Mesenchymal stem cell (in vitro differentiated cells and primary cell): ENCODE measurements at regions not wholly inside any gene's neighbourhood (a gene's known extent, or its start where the extent isn't known, plus 50 kb on each side); places are given as distances from the start of the nearest gene placed in this dataset.
A peak's percentile ranks its signal among the peaks of the same experiment; 100 is the strongest.

ENCODE experiments used
- DNase-seq: peaks from one replicate; pipeline ENCODE4 v3.0.0-alpha.2; 2013
- H2AFZ ChIP-seq: one replicate; pipeline ENCODE4 v1.6.1; 2013; ENCODE audit warnings: low read depth, mild to moderate bottlenecking, control low read depth, inconsistent platforms, low read length, moderate library complexity
- H2AK5ac ChIP-seq: 2 replicates; pipeline ENCODE4 v1.6.1; 2013; ENCODE audit warnings: low read length, moderate library complexity, mild to moderate bottlenecking, inconsistent platforms; ENCODE audit not compliant: severe bottlenecking
- H2BK120ac ChIP-seq: one replicate; pipeline ENCODE4 v1.6.1; 2013; ENCODE audit warnings: low read depth, mild to moderate bottlenecking, inconsistent platforms, low read length, moderate library complexity
- H2BK12ac ChIP-seq, 2 experiments: one replicate each; pipeline ENCODE4 v1.6.1; 2013; ENCODE audit warnings: inconsistent platforms in 2 of 2, low read length in 2 of 2, mild to moderate bottlenecking in 2 of 2, moderate library complexity in 2 of 2, control low read depth in 1 of 2
- H2BK15ac ChIP-seq: one replicate; pipeline ENCODE4 v1.6.1; 2013; ENCODE audit warnings: mild to moderate bottlenecking, low read depth, inconsistent platforms; ENCODE audit not compliant: poor library complexity, severe bottlenecking
- H2BK5ac ChIP-seq: 2 replicates; pipeline ENCODE4 v1.6.1; 2013; ENCODE audit warnings: low read depth, mild to moderate bottlenecking, low read length, control low read depth, inconsistent platforms; ENCODE audit not compliant: poor library complexity, severe bottlenecking
- H3K14ac ChIP-seq, 2 experiments: one replicate each; pipeline ENCODE4 v1.6.1; 2013; ENCODE audit warnings: inconsistent platforms in 2 of 2, low read length in 2 of 2, control low read depth in 1 of 2, mild to moderate bottlenecking in 1 of 2, moderate library complexity in 1 of 2
- H3K18ac ChIP-seq, 2 experiments: one replicate each; pipeline ENCODE4 v1.6.1; 2013; ENCODE audit warnings: inconsistent platforms in 2 of 2, low read length in 2 of 2, control low read depth in 1 of 2, low read depth in 1 of 2, mild to moderate bottlenecking in 1 of 2
- H3K23ac ChIP-seq, 2 experiments: one replicate each; pipeline ENCODE4 v1.6.1; 2013; ENCODE audit warnings: inconsistent platforms in 2 of 2, low read length in 2 of 2, mild to moderate bottlenecking in 2 of 2, moderate library complexity in 2 of 2, control low read depth in 1 of 2
- H3K27ac ChIP-seq: 2 replicates; pipeline ENCODE4 v1.5.1; 2013; ENCODE audit warnings: mild to moderate bottlenecking, moderate library complexity, low read length, control low read depth, inconsistent platforms; ENCODE audit not compliant: poor library complexity, severe bottlenecking
- H3K27me3 ChIP-seq, 2 experiments: 2 replicates each; pipeline versions ENCODE4 v1.6.1 to v1.7.0; 2013; ENCODE audit warnings: low read length in 2 of 2, mild to moderate bottlenecking in 2 of 2, moderate library complexity in 2 of 2, control low read depth in 1 of 2, inconsistent platforms in 1 of 2; ENCODE audit not compliant: control insufficient read depth in 1 of 2, insufficient read depth in 1 of 2
- H3K36me3 ChIP-seq, 2 experiments: 2 replicates each; pipeline versions ENCODE4 v1.6.1 to v1.7.0; 2013; ENCODE audit warnings: low read length in 2 of 2, control low read depth in 1 of 2, inconsistent platforms in 1 of 2, low read depth in 1 of 2, mild to moderate bottlenecking in 1 of 2; ENCODE audit not compliant: insufficient read depth in 2 of 2, control insufficient read depth in 1 of 2
- H3K4ac ChIP-seq, 2 experiments: one replicate each; pipeline ENCODE4 v1.6.1; 2013; ENCODE audit warnings: inconsistent platforms in 2 of 2, low read length in 2 of 2, mild to moderate bottlenecking in 2 of 2, moderate library complexity in 2 of 2, control low read depth in 1 of 2, low read depth in 1 of 2
- H3K4me1 ChIP-seq: 2 replicates; pipeline ENCODE4 v1.6.1; 2013; ENCODE audit warnings: low read depth, low read length, control low read depth; ENCODE audit not compliant: control insufficient read depth, insufficient read depth
- H3K4me2 ChIP-seq: 2 replicates; pipeline ENCODE4 v1.6.1; 2013; ENCODE audit warnings: low read length, mild to moderate bottlenecking, inconsistent platforms; ENCODE audit not compliant: poor library complexity, severe bottlenecking
- H3K4me3 ChIP-seq, 2 experiments: 2 replicates each; pipeline versions ENCODE4 v1.5.1 to v1.7.0; 2013; ENCODE audit warnings: low read length in 2 of 2, mild to moderate bottlenecking in 2 of 2, control low read depth in 1 of 2, low read depth in 1 of 2; ENCODE audit not compliant: insufficient read depth in 1 of 2
- H3K79me1 ChIP-seq: replicated peaks from 2 replicates; pipeline ENCODE4 v1.6.1; 2013; ENCODE audit warnings: mild to moderate bottlenecking, control low read depth, low read length, inconsistent platforms; ENCODE audit not compliant: poor library complexity, severe bottlenecking
- H3K9ac ChIP-seq: 2 replicates; pipeline ENCODE4 v1.7.0; 2013; ENCODE audit warnings: mild to moderate bottlenecking, low read length, moderate library complexity
- H3K9me3 ChIP-seq: 2 replicates; pipeline ENCODE4 v1.7.0; 2013; ENCODE audit warnings: mild to moderate bottlenecking, low read length; ENCODE audit not compliant: control insufficient read depth
- H4K8ac ChIP-seq: one replicate; pipeline ENCODE4 v1.6.1; 2013; ENCODE audit warnings: inconsistent platforms, mild to moderate bottlenecking, low read length, moderate library complexity
- H4K91ac ChIP-seq: one replicate; pipeline ENCODE4 v1.6.1; 2013; ENCODE audit warnings: mild to moderate bottlenecking, low read length, inconsistent platforms
- WGBS: methylation state at CpG from one replicate; pipeline ENCODE4 v1.1.7; 2013; ENCODE audit warnings: mixed read lengths; 5-methylcytosine and 5-hydroxymethylcytosine counted together

DNA sequence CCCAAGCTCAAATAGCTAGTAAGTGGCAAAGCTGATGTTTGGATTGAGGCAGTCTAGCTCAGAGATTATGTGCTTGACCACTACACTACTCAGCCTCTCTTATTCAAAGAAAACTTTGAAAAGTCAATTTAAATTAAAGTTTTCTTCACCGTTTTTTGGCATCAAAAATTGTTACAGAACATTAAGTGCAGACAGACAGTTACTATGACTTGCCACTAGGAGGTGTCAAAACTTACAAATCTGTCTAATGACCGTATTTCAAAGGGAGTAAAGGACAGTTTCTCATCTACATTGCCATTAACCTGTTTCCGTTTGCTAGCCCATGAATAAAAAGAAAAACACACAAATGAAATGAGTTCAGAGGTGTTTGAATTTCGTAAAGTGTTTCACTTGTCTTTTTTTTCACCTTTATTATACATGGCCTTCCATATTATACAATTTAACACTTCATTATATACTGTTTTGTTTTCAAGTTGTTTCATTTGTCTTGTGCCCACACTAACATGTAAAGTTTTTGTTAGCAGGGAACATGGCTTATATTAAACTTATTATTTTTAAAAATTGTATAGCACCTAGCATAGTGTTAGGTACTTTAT is 57.4 kb upstream of the MTF2 start:
- Histone ChIP-seq H2BK15ac (no peak overlapping the region), H4K8ac (no peak overlapping the region), H2AFZ (no peak overlapping the region), H2BK12ac (no peak overlapping the region), H3K4me2 (no peak overlapping the region), H3K14ac (no peak overlapping the region), H3K36me3 (no peaks in the 10 kb centered on the region), H3K79me1 (no peaks in the 10 kb centered on the region), H3K4me1 (no peaks in the 10 kb centered on the region), H3K23ac (no peak overlapping the region), H2BK120ac (no peak overlapping the region), H3K27ac (no peak overlapping the region), H2BK5ac (no peak overlapping the region), H3K18ac (no peak overlapping the region), H3K4ac (no peak overlapping the region), H4K91ac (no peak overlapping the region), H3K9ac (no peak overlapping the region), H3K27me3 (peaks cover 20 to 50% of the 10 kb centered on the region in 2 experiments), H3K4me3 (no peak overlapping the region), H2AK5ac (no peak overlapping the region), H3K9me3 (no peaks in the 10 kb centered on the region)
- WGBS = 38% methylated on average over 1 of the region's 4 CpGs
- peak; percentile 56 for DNase-seq

DNA sequence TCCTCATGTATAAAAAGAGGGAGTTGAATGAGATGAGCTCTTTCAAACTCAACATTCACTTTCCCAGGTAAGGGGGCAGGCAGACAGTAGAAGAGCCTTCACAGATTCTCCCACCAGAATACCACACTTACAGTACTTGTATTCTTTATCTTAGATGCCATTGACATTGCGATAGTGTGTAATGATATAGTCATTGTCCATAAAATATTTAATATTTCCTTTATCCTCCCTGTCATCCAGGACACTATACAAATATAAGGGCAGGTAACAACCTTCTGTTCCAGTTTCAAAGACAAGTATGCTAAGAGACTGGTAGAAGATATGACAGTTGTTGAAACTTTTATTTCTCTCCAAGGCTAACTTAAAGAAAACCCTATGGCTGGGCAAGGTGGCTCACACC is 56.5 kb upstream of the MTF2 start:
- no peaks in the 10 kb centered on the region for H3K79me1 ChIP-seq
- H2BK15ac ChIP-seq = no peak overlapping the region
- H2BK120ac ChIP-seq = no peak overlapping the region
- no peak overlapping the region for H3K9ac ChIP-seq
- no peak for DNase-seq
- H4K8ac ChIP-seq = no peak overlapping the region
- H2BK12ac ChIP-seq = no peak overlapping the region
- no peak overlapping the region for H2AK5ac ChIP-seq
- H3K27ac ChIP-seq = no peak overlapping the region
- no peaks in the 10 kb centered on the region for H3K4me1 ChIP-seq
- H2BK5ac ChIP-seq = no peak overlapping the region
- no peak overlapping the region for H3K4me3 ChIP-seq
- no peak overlapping the region for H3K4me2 ChIP-seq
- H3K36me3 ChIP-seq = no peaks in the 10 kb centered on the region
- H3K9me3 ChIP-seq = no peaks in the 10 kb centered on the region
- no peak overlapping the region for H3K14ac ChIP-seq
- no peak overlapping the region for H2AFZ ChIP-seq
- no peak overlapping the region for H4K91ac ChIP-seq
- no peak overlapping the region for H3K18ac ChIP-seq
- H3K23ac ChIP-seq = no peak overlapping the region
- H3K27me3 ChIP-seq = peaks cover 20 to 58% of the 10 kb centered on the region in 2 experiments
- WGBS = no CpG with 5 or more reads among the region's 1 CpG
- no peak overlapping the region for H3K4ac ChIP-seq

DNA sequence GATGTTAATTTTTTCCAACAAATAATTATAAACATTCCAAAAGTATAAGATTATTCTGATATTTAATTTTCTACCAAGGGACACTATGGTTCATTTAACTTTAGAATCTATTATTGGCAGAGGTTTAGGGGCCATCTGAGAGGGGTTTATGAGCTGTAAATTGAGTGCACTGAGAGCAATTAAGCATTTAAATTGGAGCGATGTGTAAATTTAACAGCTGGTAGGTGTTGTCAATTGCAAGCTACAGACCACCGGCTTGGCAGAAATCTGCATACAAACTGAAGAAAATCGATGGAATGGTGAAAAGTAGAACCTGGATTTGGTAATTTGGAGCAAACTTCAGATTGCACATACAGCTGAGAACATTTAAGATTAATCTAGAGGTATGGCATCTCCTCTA is 55.8 kb upstream of the MTF2 start:
- Histone ChIP-seq H2BK5ac (no peak overlapping the region), H2BK12ac (no peak overlapping the region), H3K27me3 (peaks cover 25 to 63% of the 10 kb centered on the region in 2 experiments), H3K4me3 (no peak overlapping the region), H3K27ac (no peak overlapping the region), H4K8ac (no peak overlapping the region), H3K9ac (no peak overlapping the region), H2BK120ac (no peak overlapping the region), H3K4me2 (no peak overlapping the region), H3K79me1 (no peaks in the 10 kb centered on the region), H2AK5ac (no peak overlapping the region), H2BK15ac (no peak overlapping the region), H3K14ac (no peak overlapping the region), H3K18ac (no peak overlapping the region), H3K36me3 (no peaks in the 10 kb centered on the region), H3K23ac (no peak overlapping the region), H3K4me1 (no peaks in the 10 kb centered on the region), H4K91ac (no peak overlapping the region), H3K4ac (no peak overlapping the region), H3K9me3 (no peaks in the 10 kb centered on the region), H2AFZ (no peak overlapping the region)
- DNase-seq = no peak
- WGBS = 41% methylated on average over 3 of the region's 3 CpGs

DNA sequence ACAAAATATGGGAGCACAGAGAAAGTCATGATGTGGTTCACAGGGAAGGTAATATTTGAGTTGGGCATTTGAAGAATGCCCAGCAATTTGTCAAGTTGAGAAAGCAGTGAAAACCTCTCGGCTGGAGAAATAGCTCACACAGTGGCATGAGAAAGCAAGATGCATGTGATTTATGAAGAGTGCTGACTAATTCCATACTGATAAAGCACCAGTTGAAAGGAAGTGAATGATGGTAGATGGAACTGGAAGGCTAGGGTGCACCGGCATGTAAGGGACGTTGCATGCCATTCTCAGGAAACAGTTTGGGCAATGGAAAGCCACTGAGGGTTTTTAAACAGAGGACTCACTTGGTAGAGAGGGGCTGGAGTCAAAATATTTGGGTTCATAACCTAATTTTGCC is 53.5 kb upstream of the MTF2 start:
- Histone ChIP-seq H4K8ac (no peak overlapping the region), H2AK5ac (no peak overlapping the region), H2BK12ac (no peak overlapping the region), H3K18ac (no peak overlapping the region), H2AFZ (no peak overlapping the region), H2BK5ac (no peak overlapping the region), H2BK15ac (no peak overlapping the region), H3K9me3 (no peaks in the 10 kb centered on the region), H3K4me1 (no peaks in the 10 kb centered on the region), H3K14ac (no peak overlapping the region), H3K36me3 (no peaks in the 10 kb centered on the region), H3K79me1 (no peaks in the 10 kb centered on the region), H3K4me2 (no peak overlapping the region), H3K27ac (no peak overlapping the region), H3K4me3 (no peak overlapping the region), H3K9ac (no peak overlapping the region), H3K4ac (no peak overlapping the region), H3K27me3 (peaks cover 30 to 64% of the 10 kb centered on the region in 2 experiments), H2BK120ac (no peak overlapping the region), H3K23ac (no peak overlapping the region), H4K91ac (no peak overlapping the region)
- WGBS = 52% methylated on average over 3 of the region's 3 CpGs
- peak; percentile 72 for DNase-seq
